ENCODE measurements at regions not wholly inside any gene's neighbourhood (a gene's known extent, or its start where the extent isn't known, plus 50 kb on each side); places are given as distances from the start of the nearest gene placed in this dataset.
A peak's percentile ranks its signal among the peaks of the same experiment; 100 is the strongest.

GRCh38 chr3:170707899-170708298 lies 122.0 kb upstream of the SLC7A14 start:
- H3K9me3 ChIP-seq = peaks cover 8% of the 10 kb centered on the region; the same call in 1 of the 2 replicates
- TF ChIP-seq CTCF (IDR thresholded peaks at IDR 0.05; ENCODE audit: low read depth, low read length) = no peak
- no peak overlapping the region for H3K4me3 ChIP-seq (ENCODE audit: low read depth, low read length)
- no peak for DNase-seq
- H3K36me3 ChIP-seq = no peaks in the 10 kb centered on the region
- no peaks in the 10 kb centered on the region for H3K27me3 ChIP-seq
- H3K4me1 ChIP-seq = peaks cover 3% of the 10 kb centered on the region; the same call in 1 of the 2 replicates

- peaks cover 9% of the 10 kb centered on the region; the same call in 1 of the 2 replicates for H3K4me1 ChIP-seq
Measured at GRCh38 chr3:170705131-170705530, 119.3 kb upstream of the SLC7A14 start.

GRCh38 chr3:170703121-170703588 lies 117.3 kb upstream of the SLC7A14 start:
- Histone ChIP-seq H3K4me1 (peaks cover 9% of the 10 kb centered on the region; the same call in 1 of the 2 replicates), H3K27me3 (no peaks in the 10 kb centered on the region), H3K9me3 (no peaks in the 10 kb centered on the region), H3K4me3 (ENCODE audit: low read depth, low read length) (no peak overlapping the region), H3K36me3 (no peaks in the 10 kb centered on the region)
- peak; percentile 59 for DNase-seq
- TF ChIP-seq CTCF (IDR thresholded peaks at IDR 0.05; ENCODE audit: low read depth, low read length) = no peak

More at GRCh38 chr3:170705131-170705530, 119.3 kb upstream of the SLC7A14 start:
- no peak overlapping the region for H3K4me3 ChIP-seq (ENCODE audit: low read depth, low read length)
- no peak for TF ChIP-seq CTCF (IDR thresholded peaks at IDR 0.05; ENCODE audit: low read depth, low read length)
- peaks cover 6% of the 10 kb centered on the region; the same call in 1 of the 2 replicates for H3K9me3 ChIP-seq
- no peaks in the 10 kb centered on the region for H3K36me3 ChIP-seq
- DNase-seq = no peak
- H3K27me3 ChIP-seq = no peaks in the 10 kb centered on the region

GRCh38 chr3:170701696-170702678 lies 116.1 kb upstream of the SLC7A14 start:
- Histone ChIP-seq H3K36me3 (no peaks in the 10 kb centered on the region), H3K9me3 (no peaks in the 10 kb centered on the region), H3K4me3 (ENCODE audit: low read depth, low read length) (no peak overlapping the region), H3K27me3 (no peaks in the 10 kb centered on the region), H3K4me1 (peaks cover 9% of the 10 kb centered on the region; the same call in 1 of the 2 replicates)
- DNase-seq = no peak
- no peak for TF ChIP-seq CTCF (IDR thresholded peaks at IDR 0.05; ENCODE audit: low read depth, low read length)

GRCh38 chr3:170700054-170700404 lies 114.2 kb upstream of the SLC7A14 start:
- Histone ChIP-seq H3K4me3 (ENCODE audit: low read depth, low read length) (no peak overlapping the region), H3K9me3 (no peaks in the 10 kb centered on the region), H3K36me3 (no peaks in the 10 kb centered on the region), H3K4me1 (peaks cover 9% of the 10 kb centered on the region; the same call in 1 of the 2 replicates), H3K27me3 (no peaks in the 10 kb centered on the region)
- DNase-seq = no peak
- no peak for TF ChIP-seq CTCF (IDR thresholded peaks at IDR 0.05; ENCODE audit: low read depth, low read length)
